Common myeloid progenitor, CD34-positive (primary cell): ENCODE measurements at regions not wholly inside any gene's neighbourhood (a gene's known extent, or its start where the extent isn't known, plus 50 kb on each side); places are given as distances from the start of the nearest gene placed in this dataset.

Experiments used
- CTCF ChIA-PET: fragments of 350-600 bp; sonication (Branson Sonifier 250); formaldehyde crosslinking; loops from one replicate; lab custom pipeline; 2021; ENCODE audit warnings: antibody characterized with exemption; lab: Charles Lee
- POLR2A ChIA-PET: fragments of 350-600 bp; sonication (Branson Sonifier 250); formaldehyde crosslinking; loops from one replicate; lab custom pipeline; 2021; ENCODE audit warnings: antibody characterized with exemption; lab: Charles Lee
- DNase-seq, 3 donors: peaks; one replicate each; pipeline versions ENCODE4 v3.0.0 to v3.0.0-alpha.2; 2013
- H3K27ac ChIP-seq, 2 experiments: 1 replicate in 1 of 2; 2 replicates in 1 of 2; pipeline ENCODE4 v1.7.0; 2013; ENCODE audit warnings: inconsistent platforms in 2 of 2, low read length in 2 of 2, mild to moderate bottlenecking in 2 of 2, low read depth in 1 of 2, moderate library complexity in 1 of 2; ENCODE audit not compliant: severe bottlenecking in 2 of 2, insufficient read depth in 1 of 2, poor library complexity in 1 of 2
- H3K27me3 ChIP-seq, 5 experiments: replicated peaks in 2 of 5; 1 replicate in 3 of 5; 2 replicates in 2 of 5; pipeline versions ENCODE4 v1.6.1 to v1.7.0; 2013; ENCODE audit warnings: low read length in 4 of 5, mild to moderate bottlenecking in 2 of 5, moderate library complexity in 2 of 5, inconsistent platforms in 1 of 5; ENCODE audit not compliant: insufficient read depth in 5 of 5, control insufficient read depth in 4 of 5
- H3K36me3 ChIP-seq, 4 experiments: 1 replicate in 2 of 4; 2 replicates in 2 of 4; pipeline versions ENCODE4 v1.6.1 to v1.7.0; 2013; ENCODE audit warnings: low read length in 3 of 4, control low read depth in 1 of 4, mild to moderate bottlenecking in 1 of 4; ENCODE audit not compliant: control insufficient read depth in 4 of 4, insufficient read depth in 4 of 4
- H3K4me1 ChIP-seq, 4 experiments: 1 replicate in 3 of 4; 2 replicates in 1 of 4; pipeline versions ENCODE4 v1.6.1 to v1.7.1; 2013; ENCODE audit warnings: low read length in 3 of 4, mild to moderate bottlenecking in 3 of 4, control low read depth in 1 of 4, inconsistent platforms in 1 of 4, moderate library complexity in 1 of 4; ENCODE audit not compliant: control insufficient read depth in 4 of 4, insufficient read depth in 4 of 4; ENCODE audit errors: control extremely low read depth in 1 of 4
- H3K4me3 ChIP-seq, 7 experiments: 1 replicate in 4 of 7; 2 replicates in 3 of 7; pipeline versions ENCODE4 v1.5.1 to v1.7.0; 2013; ENCODE audit warnings: mild to moderate bottlenecking in 7 of 7, low read length in 6 of 7, moderate library complexity in 6 of 7, inconsistent platforms in 2 of 7, low read depth in 2 of 7, control low read depth in 1 of 7; ENCODE audit not compliant: insufficient read depth in 4 of 7, control insufficient read depth in 1 of 7; ENCODE audit errors: extremely low read depth in 1 of 7
- H3K9me3 ChIP-seq, 5 experiments: 1 replicate in 4 of 5; 2 replicates in 1 of 5; pipeline versions ENCODE4 v1.6.1 to v1.7.1; 2013; ENCODE audit warnings: low read length in 4 of 5, mild to moderate bottlenecking in 2 of 5, inconsistent platforms in 1 of 5, low read depth in 1 of 5, moderate library complexity in 1 of 5; ENCODE audit not compliant: control insufficient read depth in 4 of 5, insufficient read depth in 2 of 5; ENCODE audit errors: control extremely low read depth in 1 of 5
- WGBS: methylation state at CpG from one replicate; pipeline ENCODE4 v1.1.5; 2013; ENCODE audit not compliant: insufficient coverage; 5-methylcytosine and 5-hydroxymethylcytosine counted together

- Histone ChIP-seq H3K27me3 (no peaks in the 10 kb centered on the region), H3K9me3 (no peaks in the 10 kb centered on the region), H3K4me1 (peaks cover 5 to 11% (median 9%) of the 10 kb centered on the region in 4 experiments), H3K36me3 (no peaks in the 10 kb centered on the region), H3K4me3 (no peak overlapping the region), H3K27ac (no peak overlapping the region)
- no peak for DNase-seq
- POLR2A ChIA-PET, result interaction anchor here (0.6 kb wide), 1 partner anchor 15 kb away, joined by 4 read pairs; no protein-coding TSS in a partner anchor
- CTCF ChIA-PET, result interaction anchor here (1.6 kb wide), 1 partner anchor 20 kb away, joined by 3 read pairs; no protein-coding TSS in a partner anchor
- WGBS, result no CpG with 5 or more reads among the region's 2 CpGs
These were observed 625.4 kb upstream of the TBL1XR1 start for GRCh38 chr3:177822681-177823096.

- H3K27me3 ChIP-seq, result no peaks in the 10 kb centered on the region
- no peaks in the 10 kb centered on the region for H3K9me3 ChIP-seq
- no peak for DNase-seq
- no peaks in the 10 kb centered on the region for H3K36me3 ChIP-seq
- ChIA-PET CTCF (interaction anchor here (1.1 to 1.6 kb wide), 2 partner anchors 10 to 21 kb away, joined by 3 read pairs; no protein-coding TSS in a partner anchor), POLR2A (interaction anchor here (0.6 kb wide), 1 partner anchor 60 kb away, joined by 4 read pairs; no protein-coding TSS in a partner anchor)
- H3K4me1 ChIP-seq, result peaks cover 5 to 11% (median 9%) of the 10 kb centered on the region in 4 experiments
- H3K4me3 ChIP-seq, result no peak overlapping the region
- H3K27ac ChIP-seq, result no peak overlapping the region
- WGBS, result 98% methylated on average over 8 of the region's 9 CpGs
These were observed 626.5 kb upstream of the TBL1XR1 start for GRCh38 chr3:177823701-177824189.

- WGBS, result 98% methylated on average over 4 of the region's 4 CpGs
- CTCF ChIA-PET, result interaction anchor here (1.1 kb wide), 1 partner anchor 9 kb away, joined by 3 read pairs; no protein-coding TSS in a partner anchor
These were observed 627.0 kb upstream of the TBL1XR1 start for GRCh38 chr3:177824190-177824786.

GRCh38 chr3:177824841-177825240 lies 627.6 kb upstream of the TBL1XR1 start:
- H3K27ac ChIP-seq, result no peak overlapping the region
- CTCF ChIA-PET, result interaction anchor here (1.4 kb wide), 1 partner anchor 15 kb away, joined by 3 read pairs; no protein-coding TSS in a partner anchor
- POLR2A ChIA-PET, result no interaction called here

More at GRCh38 chr3:177824190-177824786, 627.0 kb upstream of the TBL1XR1 start:
- POLR2A ChIA-PET, result interaction anchor here (0.6 kb wide), 1 partner anchor 60 kb away, joined by 4 read pairs; no protein-coding TSS in a partner anchor
- H3K4me3 ChIP-seq, result no peak overlapping the region
- H3K9me3 ChIP-seq, result no peaks in the 10 kb centered on the region
- H3K4me1 ChIP-seq, result peaks cover 5 to 11% (median 9%) of the 10 kb centered on the region in 4 experiments
- no peaks in the 10 kb centered on the region for H3K36me3 ChIP-seq
- H3K27me3 ChIP-seq, result no peaks in the 10 kb centered on the region
- no peak overlapping the region for H3K27ac ChIP-seq
- DNase-seq, result no peak

GRCh38 chr3:177826253-177826652 lies 629.0 kb upstream of the TBL1XR1 start:
- ChIA-PET CTCF (interaction anchor here (1.4 kb wide), 1 partner anchor 13 kb away, joined by 3 read pairs; no protein-coding TSS in a partner anchor), POLR2A (no interaction called here)
- Histone ChIP-seq H3K27ac (no peak overlapping the region), H3K9me3 (no peaks in the 10 kb centered on the region), H3K36me3 (no peaks in the 10 kb centered on the region), H3K4me3 (no peak overlapping the region), H3K27me3 (no peaks in the 10 kb centered on the region), H3K4me1 (peaks cover 0 to under 1% (median 0%) of the 10 kb centered on the region in 4 experiments)
- no peak for DNase-seq
- 98% methylated on average over 10 of the region's 10 CpGs for WGBS

More at GRCh38 chr3:177824841-177825240, 627.6 kb upstream of the TBL1XR1 start:
- no peak overlapping the region for H3K4me3 ChIP-seq
- no peak for DNase-seq
- WGBS, result 80% methylated on average over 1 of the region's 4 CpGs
- H3K9me3 ChIP-seq, result no peaks in the 10 kb centered on the region
- H3K27me3 ChIP-seq, result no peaks in the 10 kb centered on the region
- no peaks in the 10 kb centered on the region for H3K36me3 ChIP-seq
- H3K4me1 ChIP-seq, result peaks cover 5 to 11% (median 9%) of the 10 kb centered on the region in 4 experiments

- H3K36me3 ChIP-seq, result no peaks in the 10 kb centered on the region
- H3K4me1 ChIP-seq, result no peaks in the 10 kb centered on the region
- no peak overlapping the region for H3K4me3 ChIP-seq
- H3K9me3 ChIP-seq, result no peaks in the 10 kb centered on the region
- ChIA-PET POLR2A (interaction anchor here (0.7 kb wide), 1 partner anchor 51 kb away, joined by 3 read pairs; no protein-coding TSS in a partner anchor), CTCF (no interaction called here)
- H3K27ac ChIP-seq, result no peak overlapping the region
- no CpG with 5 or more reads among the region's 5 CpGs for WGBS
- no peak for DNase-seq
- no peaks in the 10 kb centered on the region for H3K27me3 ChIP-seq
These were observed 630.4 kb upstream of the TBL1XR1 start for GRCh38 chr3:177827511-177828207.
